ENCODE measurements at regions not wholly inside any gene's neighbourhood (a gene's known extent, or its start where the extent isn't known, plus 50 kb on each side); places are given as distances from the start of the nearest gene placed in this dataset.
"Not testable (repeated sequence)": the region's sequence is repeated elsewhere in the genome, so short reads cannot be mapped to it uniquely, and the experiment has no call there.

DNA sequence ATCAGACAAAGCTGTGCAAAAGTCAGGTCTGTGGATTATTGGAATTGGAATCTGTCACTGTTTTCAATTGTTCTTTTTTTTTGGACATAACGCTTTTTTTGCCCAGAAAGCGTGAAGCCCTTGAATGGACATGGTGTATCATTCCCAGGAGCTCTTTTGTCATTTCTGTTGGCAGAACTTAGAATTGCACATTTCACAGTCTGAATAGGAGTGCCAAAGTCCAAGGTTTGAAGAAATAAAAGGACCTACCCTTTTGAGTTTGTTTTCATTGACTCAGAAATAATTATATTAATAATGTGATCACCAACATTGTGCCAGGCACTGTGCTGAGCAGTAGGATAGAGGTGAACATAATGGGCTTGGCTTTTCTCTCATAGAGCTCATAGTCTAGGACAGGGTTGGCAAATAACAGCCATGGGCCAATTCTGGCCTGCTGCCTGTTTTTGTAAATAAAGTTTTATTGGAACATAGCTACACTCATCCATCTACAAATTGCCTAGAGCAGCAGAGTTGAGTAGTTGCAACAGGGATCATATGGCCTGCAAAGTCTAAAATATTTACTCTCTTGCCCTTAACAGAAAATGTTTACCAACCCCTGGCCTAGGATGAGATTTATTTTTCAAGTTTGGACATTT is 62.6 kb upstream of the ATXN1 start:
- no peak for DNase-seq (ENCODE audit: low read depth)

DNA sequence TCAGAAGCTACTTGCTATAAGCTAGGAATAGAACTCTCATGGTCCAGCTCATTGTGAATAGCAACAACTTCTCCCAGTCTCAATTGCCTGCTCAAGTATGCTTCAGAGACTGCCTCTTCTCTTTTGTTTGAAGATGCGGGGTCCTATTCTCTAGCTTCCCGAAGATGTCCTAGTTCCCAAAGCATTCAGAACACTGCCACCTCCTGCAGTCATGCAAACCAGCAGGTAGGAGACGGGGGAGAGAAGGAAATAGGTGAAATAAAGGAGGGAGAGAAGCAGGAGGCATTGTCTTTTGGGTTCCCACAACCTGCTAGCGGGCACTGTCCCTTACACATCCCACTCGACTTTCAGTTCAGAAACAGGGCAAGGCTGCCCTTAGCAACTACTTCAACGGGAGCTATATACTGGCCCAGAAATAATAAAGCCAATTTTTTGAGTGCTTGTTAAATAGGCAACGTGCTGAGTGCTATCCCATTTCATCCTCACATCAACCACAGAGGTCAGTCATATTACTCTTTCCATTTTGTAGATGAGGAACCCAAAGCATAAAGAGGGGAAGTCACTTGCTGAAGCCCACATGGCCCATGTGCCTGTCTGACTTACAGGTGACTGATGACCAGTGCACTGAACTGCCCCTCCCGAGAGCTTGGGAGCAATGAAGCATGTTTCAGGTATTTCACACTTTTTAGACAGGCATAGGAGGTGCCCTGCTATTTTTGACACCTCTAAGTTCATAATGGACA is 61.9 kb upstream of the ATXN1 start:
- DNase-seq (ENCODE audit: low read depth), result no peak

DNA sequence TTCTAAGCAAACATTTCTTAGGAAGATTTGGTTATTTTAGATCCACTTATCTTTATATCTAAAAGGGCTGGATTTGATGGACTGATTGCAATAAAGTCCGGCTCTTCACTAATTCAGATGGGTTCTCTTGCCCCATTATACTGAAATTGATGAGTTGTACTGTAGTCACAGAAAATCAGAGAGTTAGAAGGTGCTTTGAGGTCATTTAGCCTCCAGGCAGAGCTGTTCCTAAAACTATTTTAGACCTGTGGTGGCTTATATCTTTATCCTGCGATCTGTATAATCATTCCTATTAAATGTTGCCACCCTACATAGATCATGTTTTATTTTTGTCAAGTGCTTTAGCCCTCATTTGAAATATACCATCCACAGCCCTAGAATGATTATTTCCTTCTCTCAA is 61.3 kb upstream of the ATXN1 start:
- DNase-seq (ENCODE audit: low read depth), result no peak

DNA sequence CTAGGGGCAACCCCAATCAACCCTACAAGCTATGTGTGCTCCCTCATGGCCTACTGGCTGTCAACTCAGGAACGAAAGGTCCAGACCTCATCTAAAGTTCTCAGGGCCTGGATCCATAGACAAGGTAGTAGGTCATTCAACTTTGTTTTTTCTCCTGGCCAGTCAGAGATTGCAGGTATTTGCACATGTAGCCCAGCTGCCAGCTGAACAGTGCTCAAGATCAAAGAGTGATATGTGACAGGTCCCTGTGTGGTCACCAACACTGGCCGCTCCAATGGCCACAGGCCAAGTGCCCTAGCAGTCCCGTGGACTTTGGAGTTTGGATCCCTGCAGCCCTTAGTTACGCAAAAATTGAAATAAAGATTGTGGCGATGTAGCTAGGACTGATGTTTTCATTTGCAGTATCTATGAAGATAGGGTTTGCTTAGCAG is 60.6 kb upstream of the ATXN1 start:
- no peak for DNase-seq (ENCODE audit: low read depth)

DNA sequence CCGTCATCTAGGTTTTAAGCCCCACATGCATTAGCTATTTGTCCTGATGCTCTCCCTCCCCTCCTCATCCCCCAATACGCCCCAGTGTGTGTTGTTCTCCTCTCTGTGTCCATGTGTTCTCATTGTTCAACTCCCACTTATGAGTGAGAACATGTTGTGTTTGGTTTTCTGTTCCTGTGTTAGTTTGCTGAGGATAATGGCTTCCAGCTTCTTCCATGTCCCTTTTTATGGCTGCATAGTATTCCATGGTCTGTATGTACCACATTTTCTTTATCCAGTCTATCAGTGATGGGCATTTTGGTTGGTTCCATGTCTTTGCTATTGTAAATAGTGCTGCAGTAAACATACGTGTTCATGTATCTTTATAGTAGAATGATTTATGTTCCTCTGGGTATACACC is 59.0 kb upstream of the ATXN1 start:
- DNase-seq (ENCODE audit: low read depth), result not testable (repeated sequence)

DNA sequence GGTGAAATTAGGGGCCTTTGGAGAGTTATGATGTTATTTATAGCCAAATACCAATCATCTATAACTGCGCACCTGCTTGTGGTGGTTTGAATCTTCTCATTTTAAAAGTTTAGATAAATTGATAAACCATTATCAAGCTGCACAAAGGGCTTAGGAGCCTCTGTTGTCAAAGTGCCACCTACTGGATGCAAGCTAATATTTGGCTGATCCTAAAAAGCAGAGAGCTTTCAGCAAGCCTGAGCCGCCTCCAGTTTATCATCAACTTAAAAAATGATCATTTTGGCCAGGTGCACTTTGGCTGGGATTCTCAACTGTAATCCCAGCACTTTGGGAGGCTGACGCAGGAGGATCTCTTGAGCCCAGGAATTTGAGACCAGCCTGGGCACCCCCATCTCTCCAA is 58.5 kb upstream of the ATXN1 start:
- no peak for DNase-seq (ENCODE audit: low read depth)

DNA sequence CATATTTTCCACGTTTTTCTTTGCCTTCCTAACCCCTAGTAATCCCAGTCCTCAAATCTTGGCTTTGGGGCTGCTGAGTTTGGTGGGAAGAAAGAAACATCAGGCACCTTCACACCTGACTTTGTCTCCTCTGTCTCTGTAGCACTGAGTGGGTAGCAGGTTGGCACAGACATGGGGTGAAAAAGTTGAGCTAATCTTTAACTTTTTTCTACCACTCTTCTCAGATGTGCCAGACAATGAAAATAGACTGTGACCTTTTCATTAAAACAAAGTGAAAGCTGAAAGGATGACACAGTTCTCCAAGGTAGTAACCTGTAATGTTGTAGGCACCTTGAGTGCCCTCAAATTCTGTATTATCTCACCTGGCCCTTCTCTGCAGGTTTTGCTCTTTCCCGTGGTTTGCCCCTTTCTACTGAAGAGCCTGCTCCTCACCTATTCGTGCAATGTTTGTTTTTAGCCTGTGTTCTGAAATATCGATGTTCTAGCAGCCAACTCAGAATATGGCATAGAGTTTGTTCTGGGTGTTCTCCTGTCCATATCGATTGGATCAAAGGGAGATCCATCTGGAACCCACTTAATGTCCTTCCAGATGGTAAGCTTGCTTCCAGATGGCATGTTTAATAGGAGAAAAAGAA is 57.8 kb upstream of the ATXN1 start:
- DNase-seq (ENCODE audit: low read depth), result no peak

DNA sequence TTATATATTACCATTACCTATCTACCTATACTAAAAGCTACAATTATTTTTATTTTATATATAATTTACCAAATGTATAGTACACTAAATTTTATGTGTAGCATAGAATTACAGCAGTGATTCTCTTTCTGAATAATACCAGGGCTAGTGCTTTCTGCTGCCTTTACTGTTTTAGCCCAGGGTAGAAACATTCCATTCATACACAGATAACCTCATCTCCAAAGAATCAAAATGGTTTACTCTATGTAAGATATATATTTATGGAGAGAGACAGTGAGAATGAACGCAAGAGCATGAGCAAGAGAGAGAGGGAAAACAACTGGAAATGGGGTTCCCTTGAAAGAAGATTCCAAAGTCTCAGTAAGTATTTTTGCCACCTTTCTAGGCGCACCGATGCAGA is 56.3 kb upstream of the ATXN1 start:
- no peak for DNase-seq (ENCODE audit: low read depth)

DNA sequence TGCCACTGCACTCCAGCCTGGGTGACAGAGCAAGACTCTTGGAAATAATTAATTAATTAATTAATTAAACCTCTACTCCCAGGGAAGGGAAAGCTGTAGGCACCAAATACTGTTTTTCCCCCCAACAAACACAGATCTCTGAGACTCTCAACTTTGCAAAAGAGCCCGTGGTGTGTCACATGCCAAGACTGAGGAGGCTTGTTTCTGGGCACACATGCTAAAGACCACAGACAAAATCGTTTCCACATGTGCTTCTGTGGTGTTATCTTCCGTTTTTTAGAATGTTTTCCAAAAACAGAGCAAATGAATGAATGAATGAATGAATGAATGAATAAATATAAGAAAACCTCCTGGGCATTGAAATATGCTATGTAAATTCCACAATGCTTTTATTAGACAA is 55.6 kb upstream of the ATXN1 start:
- DNase-seq (ENCODE audit: low read depth), result no peak

DNA sequence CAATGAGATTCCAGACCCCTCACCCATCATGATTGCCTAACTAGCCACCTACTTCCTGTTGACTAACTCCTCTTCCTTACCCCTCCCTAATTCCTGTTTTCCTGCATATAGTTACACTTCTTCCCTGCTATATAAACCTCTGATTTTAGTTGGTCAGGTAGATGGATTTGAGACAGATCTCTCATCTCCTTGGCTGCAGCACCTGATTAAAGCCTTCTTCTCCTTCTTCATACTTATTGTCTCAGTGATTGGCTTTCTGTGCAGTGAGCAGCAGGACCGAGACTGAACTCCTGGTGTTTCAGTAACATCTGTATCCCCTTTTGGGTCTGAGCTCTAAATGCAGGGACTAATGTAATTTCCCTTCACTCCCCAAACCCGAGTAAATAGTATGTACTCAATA is 51.7 kb upstream of the ATXN1 start:
- no peak for DNase-seq (ENCODE audit: low read depth)

DNA sequence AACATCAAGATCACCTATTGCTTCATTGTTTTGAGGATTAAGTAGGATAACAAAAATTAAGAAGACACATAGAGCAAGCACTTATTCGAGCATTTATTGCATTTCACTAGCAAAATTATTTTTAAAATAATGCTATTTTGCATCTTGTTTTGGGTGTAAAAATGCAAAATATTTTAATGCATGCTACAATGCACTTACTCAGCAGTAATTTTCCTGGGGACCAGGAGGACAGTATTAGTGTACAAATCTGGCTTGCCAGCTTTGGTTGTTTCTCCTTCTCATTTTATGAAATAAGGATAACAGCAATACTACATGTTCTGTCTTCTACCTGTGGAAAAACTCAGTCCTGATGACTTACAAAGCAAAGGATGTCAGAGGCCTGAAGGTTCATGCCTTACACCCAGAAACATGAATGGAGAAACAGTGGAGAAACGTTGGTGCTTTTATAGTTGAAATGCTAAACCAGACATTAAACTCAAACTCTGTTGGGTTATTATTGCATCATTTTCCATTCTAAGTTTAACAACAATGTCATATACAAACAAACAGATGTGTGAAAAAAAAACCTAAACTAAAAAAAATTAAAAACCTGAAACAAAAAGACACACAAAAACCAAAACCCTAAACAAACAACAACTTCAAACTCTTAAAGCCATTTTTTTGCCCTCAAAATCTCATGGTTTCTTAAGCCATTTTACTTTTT is 50.2 kb upstream of the ATXN1 start:
- no peak for DNase-seq (ENCODE audit: low read depth)
